HG02852 (cell line): ENCODE measurements at regions not wholly inside any gene's neighbourhood (a gene's known extent, or its start where the extent isn't known, plus 50 kb on each side); places are given as distances from the start of the nearest gene placed in this dataset.

Source experiments
- ATAC-seq: cut with Tn5 transposase; IDR thresholded peaks from one replicate; pipeline ENCODE4 v1.9.1; 2021; ENCODE audit warnings: mild to moderate bottlenecking, moderate library complexity; ENCODE audit not compliant: unreplicated experiment

DNA sequence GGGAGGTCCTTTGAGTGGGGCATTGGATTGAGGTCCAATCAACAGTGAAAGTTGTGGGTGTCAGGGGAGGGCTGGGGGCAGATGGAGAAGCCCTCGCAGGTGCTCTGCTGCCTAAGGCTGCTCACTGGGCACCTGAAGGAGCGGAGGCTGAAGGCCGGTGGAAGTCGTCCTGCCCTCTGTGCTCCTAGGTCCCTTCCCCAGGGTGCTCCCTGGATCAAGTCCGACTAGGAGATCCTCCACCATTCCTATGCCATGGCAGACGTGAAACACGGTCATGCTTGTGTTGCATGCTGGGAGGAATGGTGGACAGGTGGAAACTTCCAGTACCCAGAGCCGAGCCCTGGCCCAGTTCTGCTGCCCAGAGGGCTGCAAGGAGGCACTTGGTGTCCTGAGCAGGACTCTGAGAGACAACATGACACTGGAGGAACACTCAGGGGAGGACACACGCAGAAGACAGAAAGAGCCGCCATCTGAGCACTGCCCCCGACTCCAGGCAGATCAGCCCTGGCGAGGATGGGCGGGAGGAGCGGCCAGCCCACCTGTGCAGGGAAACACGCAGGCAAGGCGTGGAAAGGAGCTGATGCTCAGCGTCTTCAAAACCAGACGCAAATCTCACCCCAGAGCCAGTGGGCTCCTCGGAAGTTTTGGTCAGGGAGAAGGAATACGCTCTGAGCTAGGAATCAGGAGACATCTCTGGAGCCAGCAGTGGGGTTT, 786.8 kb downstream of the BRD1 start:
- no peak for ATAC-seq

DNA sequence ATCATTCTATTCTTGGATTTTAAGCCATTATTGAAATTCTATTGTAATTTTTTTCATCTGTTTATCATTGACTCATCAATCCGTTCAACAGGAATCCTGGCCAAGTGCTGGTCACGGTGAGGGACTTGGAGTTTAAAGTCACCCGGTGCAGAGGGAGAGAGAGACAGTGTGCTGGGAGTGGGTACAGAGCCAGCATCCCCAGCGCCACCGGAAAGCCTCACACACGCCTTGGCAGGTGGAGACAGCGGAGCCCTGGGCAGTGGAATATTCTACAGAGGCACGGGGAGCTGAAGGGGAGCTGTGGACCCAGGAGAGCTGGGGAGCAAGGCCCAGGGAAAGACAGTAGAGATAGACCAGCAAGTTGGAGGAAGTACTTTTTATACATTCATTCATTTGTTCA, 787.6 kb downstream of the BRD1 start:
- ATAC-seq: no peak

DNA sequence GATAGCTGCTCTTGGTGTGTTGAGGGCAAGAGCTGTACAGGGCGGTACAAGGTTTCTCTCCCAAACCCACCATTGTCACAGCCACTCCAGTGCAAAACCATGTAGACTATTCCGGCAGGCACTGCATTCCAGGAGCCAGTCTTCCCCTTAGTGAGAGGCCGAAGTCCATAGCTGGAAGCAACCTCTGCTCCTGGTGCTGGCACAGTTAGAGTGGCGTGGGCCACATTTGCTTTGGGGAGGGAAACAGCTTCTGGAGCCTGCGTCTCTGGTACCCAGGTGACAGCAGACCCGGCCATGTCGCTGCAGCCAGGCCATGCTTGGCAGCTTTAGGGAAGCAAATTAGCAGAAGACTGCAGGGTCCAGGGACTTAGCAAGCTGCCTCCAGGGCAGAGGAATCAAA, 788.0 kb downstream of the BRD1 start:
- ATAC-seq: no peak

- ATAC-seq: no peak
Measured at GRCh38 chr22:49037701-49038245, 789.9 kb downstream of the BRD1 start.

GRCh38 chr22:49036513-49036912, 791.2 kb downstream of the BRD1 start:
- no peak for ATAC-seq

- no peak for ATAC-seq
Measured at GRCh38 chr22:49035818-49036457, 791.7 kb downstream of the BRD1 start.

DNA sequence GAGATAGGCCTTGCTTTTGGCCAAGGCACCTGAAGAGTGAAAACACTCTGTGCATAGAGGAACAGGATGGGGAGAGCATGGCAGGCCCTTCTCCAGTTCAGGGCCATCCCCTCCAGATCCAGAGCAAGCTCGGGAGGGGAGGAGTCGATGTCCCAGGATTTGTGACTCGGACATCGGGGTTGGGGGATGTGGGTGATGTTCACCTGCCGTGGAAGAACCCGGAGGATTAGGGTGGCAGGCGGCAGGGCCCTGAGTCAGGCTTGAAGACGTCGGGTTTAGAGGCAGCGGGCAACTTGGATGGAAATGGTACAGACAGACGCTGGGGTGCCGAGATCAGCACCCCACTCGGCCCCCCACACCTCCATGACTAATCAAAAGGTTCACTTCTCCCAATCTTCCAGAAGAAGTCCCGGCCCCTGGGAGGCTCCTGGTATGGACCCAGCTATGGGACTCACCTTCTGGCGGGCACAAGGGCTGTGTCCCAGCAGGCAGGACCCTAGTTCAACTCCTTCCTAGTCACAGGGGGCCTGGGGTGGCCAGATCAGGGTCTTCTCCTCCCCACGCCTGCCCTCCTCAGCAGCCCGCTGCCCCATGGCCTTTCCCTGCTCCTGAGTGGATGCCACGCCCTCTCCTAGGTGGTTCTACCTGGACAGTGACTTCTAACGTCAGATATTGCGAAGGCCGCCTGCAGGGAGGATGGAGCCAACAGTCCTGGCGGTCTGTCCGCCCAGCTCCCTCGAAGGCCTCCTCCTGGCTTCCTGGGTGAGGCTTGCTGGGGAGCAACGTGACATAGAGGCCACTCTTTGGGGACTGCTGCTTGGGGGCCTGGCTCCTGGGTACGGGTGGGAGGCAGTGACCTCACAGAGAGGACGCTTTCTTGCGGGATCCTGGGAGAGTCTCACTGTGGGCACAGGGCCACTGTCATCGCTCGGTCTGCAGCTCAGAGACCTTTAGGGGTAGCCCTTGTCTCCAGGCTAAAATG, 792.5 kb downstream of the BRD1 start:
- ATAC-seq: no peak

GRCh38 chr22:49033616-49034015, 794.1 kb downstream of the BRD1 start:
- no peak for ATAC-seq

DNA sequence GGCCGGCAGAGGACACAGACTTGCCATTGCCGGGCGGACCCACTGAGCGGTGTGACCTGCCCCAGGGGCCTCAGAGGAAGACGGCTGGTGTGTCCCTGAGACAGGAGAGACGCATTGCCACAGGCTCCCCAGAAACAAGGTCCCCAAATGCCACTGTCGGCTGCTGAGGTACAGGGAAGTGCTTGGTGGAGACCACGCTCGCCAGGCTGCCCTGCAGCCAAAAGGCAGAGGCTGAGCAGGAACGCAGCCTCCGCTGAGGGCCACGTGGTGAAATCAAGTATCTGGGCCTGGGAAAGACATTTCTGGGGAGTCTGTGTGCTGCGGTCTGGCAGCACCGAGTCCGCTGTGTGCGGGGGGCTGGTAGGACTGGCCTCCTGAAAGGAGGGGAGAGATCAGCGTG, 794.9 kb downstream of the BRD1 start:
- ATAC-seq: no peak

DNA sequence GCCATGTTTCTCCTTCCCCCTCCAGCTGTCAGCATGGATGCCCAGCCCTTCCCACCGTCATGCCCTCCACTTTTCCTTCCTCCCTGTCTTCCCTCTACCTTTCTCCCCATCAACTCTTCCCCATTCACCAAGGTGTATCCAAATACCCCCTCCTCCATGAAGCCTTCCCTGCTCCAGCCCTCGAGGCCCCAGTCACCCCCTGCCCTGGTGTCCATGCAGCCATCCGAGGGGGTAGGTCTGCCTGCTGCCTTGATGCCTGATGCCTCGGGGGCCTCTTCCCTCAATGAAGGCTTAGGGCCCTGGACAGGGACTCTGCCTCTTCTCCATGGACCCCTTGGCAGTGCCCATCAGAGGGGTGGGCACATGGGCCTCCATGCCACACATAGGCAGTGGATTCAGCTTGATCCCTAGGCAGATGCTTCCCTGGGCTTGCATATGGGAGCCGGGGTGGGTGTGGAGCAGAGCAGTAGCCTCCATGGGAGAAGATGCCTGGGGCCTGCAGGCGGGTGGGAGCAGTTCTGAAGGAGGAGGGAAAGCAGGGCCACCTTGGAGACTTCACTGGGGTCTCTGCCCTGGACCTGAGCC, 795.8 kb downstream of the BRD1 start:
- no peak for ATAC-seq

GRCh38 chr22:49028111-49028510, 799.6 kb downstream of the BRD1 start:
- no peak for ATAC-seq

- no peak for ATAC-seq
Measured at GRCh38 chr22:49027368-49027670, 800.4 kb downstream of the BRD1 start.

GRCh38 chr22:49026494-49027367, 800.9 kb downstream of the BRD1 start:
- no peak for ATAC-seq

GRCh38 chr22:49025791-49026493, 801.7 kb downstream of the BRD1 start:
- no peak for ATAC-seq

- no peak for ATAC-seq
Measured at GRCh38 chr22:49024775-49025440, 802.8 kb downstream of the BRD1 start.

DNA sequence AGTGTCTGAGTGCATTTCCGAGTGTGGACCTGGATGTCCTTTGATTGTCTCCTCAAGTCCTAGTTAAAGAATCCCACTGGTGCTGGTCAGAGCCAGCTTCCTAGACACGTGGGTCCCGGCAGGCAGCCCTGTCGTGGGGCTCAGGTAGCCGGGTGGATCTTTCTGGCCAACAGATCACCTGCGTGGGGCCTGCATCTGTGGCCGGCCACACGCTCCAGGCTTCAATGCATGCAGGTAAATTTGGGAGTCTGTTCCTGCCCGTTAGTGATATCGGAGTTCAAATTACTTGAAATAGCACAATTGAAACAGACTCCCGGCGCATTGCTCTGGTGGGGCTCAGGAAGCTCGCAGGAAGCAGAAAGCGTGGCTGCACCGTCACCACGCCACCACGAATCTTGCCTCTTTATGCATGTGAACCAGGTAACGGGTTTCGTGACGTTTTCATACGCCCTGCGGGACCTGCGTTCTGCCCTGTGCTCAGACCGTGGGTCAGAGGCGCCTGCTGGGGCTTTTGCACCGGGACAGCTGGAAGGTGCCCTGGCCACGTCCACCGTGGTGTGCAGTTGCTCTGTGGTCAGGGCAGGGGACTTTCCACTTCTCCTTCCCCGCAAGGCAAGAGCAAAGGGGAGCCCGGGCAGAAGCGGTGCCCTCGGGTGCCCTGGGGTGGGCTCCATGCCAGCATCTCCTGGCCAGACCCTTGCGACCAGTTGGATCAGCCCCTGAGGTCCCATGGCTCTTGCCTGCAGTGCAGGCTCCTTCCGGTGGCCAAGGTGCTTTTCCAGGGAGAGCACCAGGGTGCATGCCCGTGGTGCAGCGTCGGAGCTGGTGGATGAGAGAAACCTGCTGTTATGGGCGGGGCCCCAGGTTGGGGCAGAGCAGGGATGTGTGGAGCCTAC, 803.5 kb downstream of the BRD1 start:
- ATAC-seq: no peak

DNA sequence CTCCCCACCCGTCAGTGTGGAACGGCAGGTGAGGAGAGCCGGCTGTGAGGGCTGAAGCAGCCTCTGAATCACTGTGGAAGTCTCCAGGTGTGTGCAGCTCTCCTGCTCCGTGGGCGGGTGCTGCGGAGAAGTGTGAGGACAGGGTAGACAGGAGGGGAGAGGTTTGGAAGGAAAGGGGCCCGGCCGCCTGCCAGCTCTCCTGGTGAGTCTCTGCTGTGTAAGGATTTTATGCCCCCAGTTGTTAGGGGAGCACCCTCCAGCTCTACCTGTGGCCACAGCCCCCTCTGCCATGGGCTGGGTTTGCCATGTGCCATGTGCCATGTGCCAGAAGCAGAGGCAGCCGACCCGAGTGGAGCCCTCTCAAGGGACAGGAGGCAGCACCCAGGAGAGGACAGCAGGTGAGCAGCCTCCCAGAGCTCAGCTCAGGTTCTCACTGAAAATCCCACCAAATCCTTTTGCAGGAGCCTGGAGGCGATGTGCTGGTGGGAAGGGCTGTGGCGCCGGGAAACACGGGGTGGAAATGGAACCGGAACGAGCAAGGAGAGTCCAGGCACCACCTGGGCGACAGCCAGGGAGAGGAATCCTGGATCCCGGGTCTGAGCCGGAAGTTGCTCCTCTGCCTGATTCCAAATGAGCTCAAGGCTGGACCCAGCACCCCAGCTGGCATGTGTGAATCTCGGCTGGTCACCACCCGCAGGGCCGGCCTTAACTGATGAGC, 804.4 kb downstream of the BRD1 start:
- ATAC-seq: no peak
